ENCODE measurements at regions not wholly inside any gene's neighbourhood (a gene's known extent, or its start where the extent isn't known, plus 50 kb on each side); places are given as distances from the start of the nearest gene placed in this dataset.

DNA sequence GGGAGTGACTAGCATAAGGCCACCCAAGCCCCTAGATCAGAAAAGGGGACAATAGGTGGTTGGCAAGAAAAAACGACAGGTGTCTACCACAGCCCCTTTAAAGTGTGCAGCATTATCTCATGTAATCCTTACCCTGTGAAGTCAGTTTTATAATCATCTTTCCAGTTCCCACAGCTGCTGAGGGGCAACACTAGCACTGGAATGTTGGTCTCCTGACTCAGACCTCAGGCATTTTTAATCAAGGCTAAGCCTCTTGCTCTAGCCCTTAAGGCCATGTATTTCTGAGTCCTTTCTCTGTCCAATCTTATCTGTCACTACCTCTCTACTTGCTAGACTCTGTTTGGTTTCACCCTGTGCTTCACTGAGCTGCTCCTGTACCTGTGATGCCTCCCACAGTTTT, 171.7 kb downstream of the TLE3 start:
- TF ChIP-seq CTCF (conservative IDR thresholded peaks at IDR 0.05; ENCODE audit: low read length) (no peak), EZH2phosphoT487 (IDR thresholded peaks at IDR 0.05; ENCODE audit: borderline replicate concordance) (no peak)

Measured in Loucy (cell line).